ENCODE measurements at regions not wholly inside any gene's neighbourhood (a gene's known extent, or its start where the extent isn't known, plus 50 kb on each side); places are given as distances from the start of the nearest gene placed in this dataset.

DNA sequence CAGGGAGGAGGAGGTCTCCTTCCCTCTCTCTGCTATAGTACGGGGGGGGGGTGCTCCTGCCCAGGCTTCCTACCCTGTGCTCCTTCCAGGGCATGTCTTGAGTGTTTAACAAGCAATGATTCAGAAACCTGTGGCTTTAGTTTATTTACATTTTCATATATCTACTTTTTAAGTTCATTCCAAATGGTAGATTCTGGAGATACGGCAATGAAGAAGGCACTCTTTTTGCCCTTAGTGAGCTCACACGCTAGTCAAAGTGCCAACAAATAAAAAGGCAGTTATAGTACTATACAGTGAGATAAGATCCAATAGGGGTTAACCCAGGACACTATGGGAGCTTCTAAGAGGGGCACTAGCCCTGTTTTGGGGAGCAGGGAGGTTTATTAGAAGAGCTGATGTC lies 169.3 kb upstream of the CACNA1E start:
- H3K36me3 Mint-ChIP-seq: no peaks in the 10 kb centered on the region
- DNase-seq: no peak
- Histone ChIP-seq H3K4me3 (ENCODE audit: low read length) (no peak overlapping the region), H3K9me3 (ENCODE audit: low read length) (no peaks in the 10 kb centered on the region), H3K27ac (ENCODE audit: low read depth, low read length) (no peak overlapping the region), H3K27me3 (ENCODE audit: insufficient read depth, low read length, poor library complexity, severe bottlenecking) (peaks cover 5% of the 10 kb centered on the region), H3K36me3 (ENCODE audit: insufficient read depth, low read length) (no peaks in the 10 kb centered on the region), H3K4me1 (ENCODE audit: insufficient read depth, low read length) (peaks cover 4% of the 10 kb centered on the region)
- H3K27ac Mint-ChIP-seq: no peak overlapping the region
- H3K27me3 Mint-ChIP-seq: peaks cover 37 to 64% of the 10 kb centered on the region in 2 donors
- H3K4me3 Mint-ChIP-seq: peak overlapping the region in 1 of 7 donors; percentile 14
- ChIA-PET POLR2A (no interaction called here), CTCF (interaction anchor here (0.7 kb wide), 1 partner anchor 124 kb away, joined by 3 read pairs; no protein-coding TSS in a partner anchor)
- peaks cover 17 to 22% (median 20%) of the 10 kb centered on the region in 3 donors for H3K4me1 Mint-ChIP-seq
- H3K9me3 Mint-ChIP-seq: peaks cover 0 to 2% (median 0%) of the 10 kb centered on the region in 5 donors

DNA sequence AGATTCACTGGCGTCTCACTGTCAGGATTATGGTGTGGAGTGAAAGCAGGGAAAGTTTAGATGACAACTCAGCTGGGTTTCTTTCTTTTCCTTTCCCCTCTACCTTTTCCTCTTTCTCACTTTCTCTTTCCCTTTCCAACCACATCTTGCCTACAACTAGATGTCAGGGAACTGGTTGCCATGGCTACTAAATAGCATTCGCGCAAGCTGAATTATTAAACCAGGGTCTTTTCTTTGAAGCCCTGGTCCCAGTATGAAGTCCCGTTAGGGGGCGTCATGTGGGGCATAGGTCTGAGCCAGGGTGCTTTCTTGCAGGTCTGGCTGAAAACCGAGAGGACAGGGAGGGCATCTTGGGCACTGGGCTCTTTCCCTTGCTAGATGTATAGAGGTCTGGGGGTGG lies 168.4 kb upstream of the CACNA1E start:
- DNase-seq: no peak
- Mint-ChIP-seq H3K27ac (no peak overlapping the region), H3K9me3 (peaks cover 0 to 2% (median 0%) of the 10 kb centered on the region in 5 donors), H3K4me3 (peak overlapping the region in 1 of 7 donors; percentile 15), H3K36me3 (no peaks in the 10 kb centered on the region), H3K4me1 (peaks cover 18 to 23% (median 22%) of the 10 kb centered on the region in 3 donors), H3K27me3 (peaks cover 38 to 70% of the 10 kb centered on the region in 2 donors)
- H3K4me3 ChIP-seq (ENCODE audit: low read length): no peak overlapping the region
- CTCF ChIA-PET: no interaction called here
- POLR2A ChIA-PET: no interaction called here
- peaks cover 4% of the 10 kb centered on the region for H3K4me1 ChIP-seq (ENCODE audit: insufficient read depth, low read length)
- no peaks in the 10 kb centered on the region for H3K36me3 ChIP-seq (ENCODE audit: insufficient read depth, low read length)
- no peak overlapping the region for H3K27ac ChIP-seq (ENCODE audit: low read depth, low read length)
- H3K9me3 ChIP-seq (ENCODE audit: low read length): no peaks in the 10 kb centered on the region
- peaks cover 5% of the 10 kb centered on the region for H3K27me3 ChIP-seq (ENCODE audit: insufficient read depth, low read length, poor library complexity, severe bottlenecking)

- no peaks in the 10 kb centered on the region for H3K36me3 ChIP-seq (ENCODE audit: insufficient read depth, low read length)
- Mint-ChIP-seq H3K27me3 (peaks cover 40 to 70% of the 10 kb centered on the region in 2 donors), H3K4me1 (peaks cover 18 to 23% (median 22%) of the 10 kb centered on the region in 3 donors), H3K4me3 (peak overlapping the region in 5 of 7 donors; percentile 15 to 85 (median 52)), H3K9me3 (peaks cover 0 to 2% (median 0%) of the 10 kb centered on the region in 5 donors), H3K27ac (peak overlapping the region in 1 of 8 donors; percentile 80), H3K36me3 (no peaks in the 10 kb centered on the region)
- ChIA-PET POLR2A (no interaction called here), CTCF (no interaction called here)
- no peak overlapping the region for H3K27ac ChIP-seq (ENCODE audit: low read depth, low read length)
- no peak overlapping the region for H3K4me3 ChIP-seq (ENCODE audit: low read length)
- H3K9me3 ChIP-seq (ENCODE audit: low read length): no peaks in the 10 kb centered on the region
- no peak for DNase-seq
- H3K27me3 ChIP-seq (ENCODE audit: insufficient read depth, low read length, poor library complexity, severe bottlenecking): peaks cover 5% of the 10 kb centered on the region
- peaks cover 4% of the 10 kb centered on the region for H3K4me1 ChIP-seq (ENCODE audit: insufficient read depth, low read length)
These were observed 165.9 kb upstream of the CACNA1E start for GRCh38 chr1:181317261-181317930.

DNA sequence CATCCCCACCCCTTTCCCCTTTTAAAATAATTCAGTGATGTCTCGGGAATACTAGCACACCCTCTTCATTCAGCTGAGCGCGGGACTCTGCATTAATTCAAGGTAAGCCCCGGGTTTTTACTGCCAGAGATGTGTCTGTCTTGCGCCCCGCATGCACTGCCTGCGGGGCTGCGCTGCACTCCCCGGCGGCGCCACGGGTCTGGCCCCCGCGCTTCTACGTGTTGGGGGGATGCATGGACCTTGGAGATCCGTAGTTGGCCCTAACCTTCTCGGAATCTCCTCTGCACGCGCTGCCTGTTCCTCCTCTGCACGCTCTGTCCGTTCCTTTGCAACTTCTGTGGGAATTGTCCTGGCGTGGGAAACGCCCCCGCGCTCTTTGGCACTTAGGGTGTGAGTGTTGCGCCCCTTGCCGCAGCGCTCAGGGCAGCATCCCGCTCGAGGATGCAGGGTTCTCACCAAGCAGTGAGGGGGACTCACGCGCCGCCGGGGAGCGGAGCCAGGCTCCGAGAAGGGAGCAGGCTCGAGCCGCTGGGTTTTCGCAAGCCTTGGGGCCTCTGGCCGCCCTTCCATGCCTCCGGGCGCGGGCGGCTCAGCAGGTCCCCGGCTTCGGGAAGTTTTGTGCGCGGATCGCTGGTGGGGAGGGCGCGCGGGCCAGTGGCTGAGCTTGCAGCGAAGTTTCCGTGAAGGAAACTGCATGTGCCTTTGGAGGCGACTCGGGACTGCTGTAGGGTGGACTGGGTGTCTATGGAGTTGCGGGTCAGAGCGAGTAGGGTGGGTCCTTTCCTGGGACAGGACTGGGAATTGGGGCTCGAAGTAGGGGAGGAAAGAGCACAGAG lies 165.1 kb upstream of the CACNA1E start:
- DNase-seq: peak in 1 of 5 donors; percentile 24
- CTCF ChIA-PET: no interaction called here
- no peaks in the 10 kb centered on the region for H3K36me3 Mint-ChIP-seq
- H3K27me3 Mint-ChIP-seq: peaks cover 40 to 61% of the 10 kb centered on the region in 2 donors
- H3K36me3 ChIP-seq (ENCODE audit: insufficient read depth, low read length): no peaks in the 10 kb centered on the region
- peak overlapping the region in 2 of 8 donors; percentile 31 to 80 for H3K27ac Mint-ChIP-seq
- H3K4me1 Mint-ChIP-seq: peaks cover 18 to 23% (median 22%) of the 10 kb centered on the region in 3 donors
- POLR2A ChIA-PET: no interaction called here
- H3K9me3 Mint-ChIP-seq: peaks cover 0 to 2% (median 0%) of the 10 kb centered on the region in 5 donors
- H3K9me3 ChIP-seq (ENCODE audit: low read length): no peaks in the 10 kb centered on the region
- peak overlapping the region in 6 of 7 donors; percentile 54 to 85 (median 76) for H3K4me3 Mint-ChIP-seq
- no peak overlapping the region for H3K4me3 ChIP-seq (ENCODE audit: low read length)
- H3K27me3 ChIP-seq (ENCODE audit: insufficient read depth, low read length, poor library complexity, severe bottlenecking): peaks cover 5% of the 10 kb centered on the region
- no peak overlapping the region for H3K27ac ChIP-seq (ENCODE audit: low read depth, low read length)
- H3K4me1 ChIP-seq (ENCODE audit: insufficient read depth, low read length): peaks cover 4% of the 10 kb centered on the region

- peak overlapping the region in 6 of 7 donors; percentile 54 to 79 (median 72) for H3K4me3 Mint-ChIP-seq
- DNase-seq: no peak
- peaks cover 0 to 2% (median 0%) of the 10 kb centered on the region in 5 donors for H3K9me3 Mint-ChIP-seq
- peaks cover 4% of the 10 kb centered on the region for H3K4me1 ChIP-seq (ENCODE audit: insufficient read depth, low read length)
- peaks cover 18 to 23% (median 22%) of the 10 kb centered on the region in 3 donors for H3K4me1 Mint-ChIP-seq
- peaks cover 36 to 61% of the 10 kb centered on the region in 2 donors for H3K27me3 Mint-ChIP-seq
- H3K27ac ChIP-seq (ENCODE audit: low read depth, low read length): no peak overlapping the region
- H3K36me3 Mint-ChIP-seq: no peaks in the 10 kb centered on the region
- H3K27me3 ChIP-seq (ENCODE audit: insufficient read depth, low read length, poor library complexity, severe bottlenecking): peaks cover 5% of the 10 kb centered on the region
- no peak overlapping the region for H3K4me3 ChIP-seq (ENCODE audit: low read length)
- H3K36me3 ChIP-seq (ENCODE audit: insufficient read depth, low read length): no peaks in the 10 kb centered on the region
- ChIA-PET CTCF (no interaction called here), POLR2A (no interaction called here)
- H3K9me3 ChIP-seq (ENCODE audit: low read length): no peaks in the 10 kb centered on the region
- H3K27ac Mint-ChIP-seq: peak overlapping the region in 1 of 8 donors; percentile 31
These were observed 164.5 kb upstream of the CACNA1E start for GRCh38 chr1:181318858-181319235.

DNA sequence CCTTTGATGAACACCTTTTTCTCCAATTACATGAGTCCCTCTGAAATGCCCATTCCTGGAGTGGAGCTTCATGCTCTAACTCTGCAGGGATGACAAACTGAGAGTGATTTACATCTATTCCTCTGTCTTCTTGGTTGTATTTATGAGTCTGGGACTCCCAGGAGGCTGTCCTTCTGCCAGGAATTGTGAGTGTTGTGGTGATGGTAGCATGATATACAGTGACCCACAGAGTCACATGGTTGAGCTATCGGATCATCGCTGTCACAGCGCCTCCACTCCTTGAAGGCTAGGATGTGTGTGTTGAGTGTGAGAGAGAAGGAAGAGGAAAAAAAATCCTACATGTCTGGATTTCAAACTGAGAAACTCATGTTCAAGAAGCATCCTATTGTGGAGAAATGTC lies 163.4 kb upstream of the CACNA1E start:
- H3K27ac ChIP-seq (ENCODE audit: low read depth, low read length): no peak overlapping the region
- Mint-ChIP-seq H3K27me3 (peaks cover 35 to 51% of the 10 kb centered on the region in 2 donors), H3K36me3 (no peaks in the 10 kb centered on the region), H3K27ac (no peak overlapping the region), H3K4me3 (no peak overlapping the region), H3K9me3 (peaks cover 0 to 2% (median 0%) of the 10 kb centered on the region in 5 donors), H3K4me1 (peaks cover 15 to 20% (median 17%) of the 10 kb centered on the region in 3 donors)
- no peak for DNase-seq
- POLR2A ChIA-PET: no interaction called here
- H3K36me3 ChIP-seq (ENCODE audit: insufficient read depth, low read length): no peaks in the 10 kb centered on the region
- CTCF ChIA-PET: no interaction called here
- no peaks in the 10 kb centered on the region for H3K9me3 ChIP-seq (ENCODE audit: low read length)
- no peak overlapping the region for H3K4me3 ChIP-seq (ENCODE audit: low read length)
- peaks cover 4% of the 10 kb centered on the region for H3K4me1 ChIP-seq (ENCODE audit: insufficient read depth, low read length)
- peaks cover 5% of the 10 kb centered on the region for H3K27me3 ChIP-seq (ENCODE audit: insufficient read depth, low read length, poor library complexity, severe bottlenecking)

DNA sequence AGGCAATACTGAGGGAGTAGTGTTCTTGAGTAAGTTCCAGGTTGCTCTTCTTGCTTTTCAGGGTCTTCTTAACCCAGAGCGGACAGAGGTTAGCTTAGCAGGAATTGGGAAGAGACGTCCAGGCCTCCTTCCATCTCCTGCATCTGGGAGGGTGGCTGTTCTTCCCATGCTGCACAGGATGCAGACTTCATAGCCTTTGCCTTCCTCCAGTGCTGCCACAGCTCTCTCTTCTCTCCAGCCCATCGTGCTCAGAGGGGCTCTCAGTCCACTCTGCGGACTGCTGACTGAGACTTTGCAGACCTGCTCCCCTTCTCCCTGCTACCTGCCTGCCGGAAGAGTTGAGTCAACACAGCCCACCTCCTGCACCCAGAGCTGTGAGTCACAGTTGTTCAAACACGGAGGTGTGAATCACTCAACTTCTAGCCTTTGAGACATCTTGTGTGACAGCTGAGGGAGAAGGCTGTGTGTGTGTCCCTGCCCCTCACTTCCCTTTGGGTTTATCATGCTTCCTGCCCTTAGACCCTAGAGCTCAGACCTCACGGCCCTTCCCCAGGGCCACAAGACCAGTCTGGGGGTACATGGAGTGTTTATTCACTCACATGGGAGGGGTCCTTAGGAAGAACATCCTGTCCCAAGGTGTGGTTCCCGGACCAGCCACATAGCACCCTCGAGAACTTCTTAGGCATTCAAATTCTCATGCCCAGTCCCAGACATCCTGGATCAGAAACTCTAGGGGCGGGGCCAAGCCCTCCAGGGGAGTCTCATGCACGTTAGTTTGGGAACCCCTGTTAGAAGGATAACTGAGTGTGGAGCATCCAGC lies 158.3 kb upstream of the CACNA1E start:
- H3K36me3 ChIP-seq (ENCODE audit: insufficient read depth, low read length): no peaks in the 10 kb centered on the region
- peak in 1 of 5 donors; percentile 52 for DNase-seq
- peak overlapping the region in 3 of 7 donors; percentile 12 to 83 (median 27) for H3K4me3 Mint-ChIP-seq
- H3K27me3 ChIP-seq (ENCODE audit: insufficient read depth, low read length, poor library complexity, severe bottlenecking): no peaks in the 10 kb centered on the region
- peaks cover 8 to 9% of the 10 kb centered on the region in 2 donors for H3K27me3 Mint-ChIP-seq
- no peaks in the 10 kb centered on the region for H3K9me3 ChIP-seq (ENCODE audit: low read length)
- POLR2A ChIA-PET: interaction anchor here (0.6 kb wide), 1 partner anchor 806 kb away, joined by 13 read pairs; no protein-coding TSS in a partner anchor
- CTCF ChIA-PET: no interaction called here
- peaks cover 4% of the 10 kb centered on the region for H3K4me1 ChIP-seq (ENCODE audit: insufficient read depth, low read length)
- no peak overlapping the region for H3K4me3 ChIP-seq (ENCODE audit: low read length)
- H3K9me3 Mint-ChIP-seq: no peaks in the 10 kb centered on the region
- no peaks in the 10 kb centered on the region for H3K36me3 Mint-ChIP-seq
- H3K27ac ChIP-seq (ENCODE audit: low read depth, low read length): no peak overlapping the region
- peak overlapping the region in 1 of 8 donors; percentile 14 for H3K27ac Mint-ChIP-seq
- H3K4me1 Mint-ChIP-seq: peaks cover 0 to 11% (median 7%) of the 10 kb centered on the region in 3 donors
